PC-9 (cell line): ENCODE measurements at regions not wholly inside any gene's neighbourhood (a gene's known extent, or its start where the extent isn't known, plus 50 kb on each side); places are given as distances from the start of the nearest gene placed in this dataset.

Source experiments
- EZH2 ChIP-seq: fragments of 200-600 bp; sonication (generic); IDR thresholded peaks from 2 replicates; pipeline ENCODE4 v1.8.0; 2017; ENCODE audit warnings: antibody characterized with exemption, low read depth
- TF ChIP-seq, protein P1 (sequence below): fragments of 200-600 bp; sonication (generic); conservative IDR thresholded peaks from 2 replicates; pipeline ENCODE4 v1.6.1; 2017; ENCODE audit warnings: mixed run types, antibody characterized with exemption, mild to moderate bottlenecking, moderate library complexity

DNA sequence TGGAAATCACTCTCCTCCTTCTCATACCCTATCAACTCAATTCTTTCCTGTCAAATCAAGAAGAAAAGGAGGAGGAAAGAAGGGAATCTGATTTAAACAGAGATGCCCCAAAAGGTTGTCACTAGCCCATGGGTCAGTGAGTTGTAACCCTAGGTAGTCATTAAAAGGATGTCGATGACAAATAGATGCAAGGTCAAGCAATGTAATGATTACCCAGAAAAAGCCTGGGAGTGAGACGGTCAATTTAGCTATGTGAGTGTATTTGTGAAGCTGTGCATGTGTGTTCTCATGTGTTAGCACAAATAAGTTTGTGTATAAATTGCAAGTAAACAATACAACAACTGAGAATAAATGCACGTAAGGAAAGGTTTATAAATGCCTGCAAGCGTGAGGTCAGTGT lies 190.5 kb upstream of the PMFBP1 start:
- TF ChIP-seq, protein P1, sequence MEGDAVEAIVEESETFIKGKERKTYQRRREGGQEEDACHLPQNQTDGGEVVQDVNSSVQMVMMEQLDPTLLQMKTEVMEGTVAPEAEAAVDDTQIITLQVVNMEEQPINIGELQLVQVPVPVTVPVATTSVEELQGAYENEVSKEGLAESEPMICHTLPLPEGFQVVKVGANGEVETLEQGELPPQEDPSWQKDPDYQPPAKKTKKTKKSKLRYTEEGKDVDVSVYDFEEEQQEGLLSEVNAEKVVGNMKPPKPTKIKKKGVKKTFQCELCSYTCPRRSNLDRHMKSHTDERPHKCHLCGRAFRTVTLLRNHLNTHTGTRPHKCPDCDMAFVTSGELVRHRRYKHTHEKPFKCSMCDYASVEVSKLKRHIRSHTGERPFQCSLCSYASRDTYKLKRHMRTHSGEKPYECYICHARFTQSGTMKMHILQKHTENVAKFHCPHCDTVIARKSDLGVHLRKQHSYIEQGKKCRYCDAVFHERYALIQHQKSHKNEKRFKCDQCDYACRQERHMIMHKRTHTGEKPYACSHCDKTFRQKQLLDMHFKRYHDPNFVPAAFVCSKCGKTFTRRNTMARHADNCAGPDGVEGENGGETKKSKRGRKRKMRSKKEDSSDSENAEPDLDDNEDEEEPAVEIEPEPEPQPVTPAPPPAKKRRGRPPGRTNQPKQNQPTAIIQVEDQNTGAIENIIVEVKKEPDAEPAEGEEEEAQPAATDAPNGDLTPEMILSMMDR: no peak
- TF ChIP-seq EZH2: no peak
